NCI-H1694 treated with DMSO at 0.1 percent for 48 hours (cell line): ENCODE measurements at regions not wholly inside any gene's neighbourhood (a gene's known extent, or its start where the extent isn't known, plus 50 kb on each side); places are given as distances from the start of the nearest gene placed in this dataset.

Experiments used
- DNase-seq: peaks from one replicate; lab custom pipeline; 2025; lab: John Stamatoyannopoulos, UW

GRCh38 chr21:24890021-24890420, 717.3 kb downstream of the MRPL39 start:
- no peak for DNase-seq

GRCh38 chr21:24881506-24881905, 725.8 kb downstream of the MRPL39 start:
- no peak for DNase-seq

GRCh38 chr21:24870633-24871032, 736.6 kb downstream of the MRPL39 start:
- DNase-seq = no peak

- DNase-seq = no peak
These were observed 737.4 kb downstream of the MRPL39 start for GRCh38 chr21:24869862-24870261.

GRCh38 chr21:24868117-24868516, 739.2 kb downstream of the MRPL39 start:
- no peak for DNase-seq

GRCh38 chr21:24861471-24861870, 745.8 kb downstream of the MRPL39 start:
- no peak for DNase-seq

GRCh38 chr21:24856326-24856725, 751.0 kb downstream of the MRPL39 start:
- DNase-seq = no peak

- DNase-seq = no peak
These were observed 754.6 kb downstream of the MRPL39 start for GRCh38 chr21:24852610-24853195.

GRCh38 chr21:24850121-24850520, 757.2 kb downstream of the MRPL39 start:
- no peak for DNase-seq

- peak; percentile 52 for DNase-seq
These were observed 762.6 kb downstream of the MRPL39 start for GRCh38 chr21:24844671-24845070.

- DNase-seq = no peak
These were observed 767.0 kb downstream of the MRPL39 start for GRCh38 chr21:24840287-24840686.

GRCh38 chr21:24832961-24833360, 774.3 kb downstream of the MRPL39 start:
- no peak for DNase-seq

GRCh38 chr21:24829397-24829796, 777.9 kb downstream of the MRPL39 start:
- no peak for DNase-seq

- no peak for DNase-seq
These were observed 780.5 kb downstream of the MRPL39 start for GRCh38 chr21:24826822-24827221.

GRCh38 chr21:24825348-24825747, 781.9 kb downstream of the MRPL39 start:
- DNase-seq = no peak

GRCh38 chr21:24824209-24824608, 783.1 kb downstream of the MRPL39 start:
- DNase-seq = no peak

- no peak for DNase-seq
These were observed 784.0 kb downstream of the MRPL39 start for GRCh38 chr21:24823247-24823646.

GRCh38 chr21:24785033-24785432, 822.2 kb downstream of the MRPL39 start:
- DNase-seq = peak; percentile 98

GRCh38 chr21:24781146-24781545, 826.1 kb downstream of the MRPL39 start:
- no peak for DNase-seq

- DNase-seq = peak; percentile 40
These were observed 847.8 kb downstream of the MRPL39 start for GRCh38 chr21:24759348-24760075.

GRCh38 chr21:24738063-24738462, 869.2 kb downstream of the MRPL39 start:
- DNase-seq = no peak

GRCh38 chr21:24737296-24737850, 869.9 kb downstream of the MRPL39 start:
- DNase-seq = no peak

- DNase-seq = no peak
These were observed 876.6 kb downstream of the MRPL39 start for GRCh38 chr21:24730661-24731060.

- no peak for DNase-seq
These were observed 877.7 kb downstream of the MRPL39 start for GRCh38 chr21:24729568-24729967.
